22Rv1 (cell line): ENCODE measurements at regions not wholly inside any gene's neighbourhood (a gene's known extent, or its start where the extent isn't known, plus 50 kb on each side); places are given as distances from the start of the nearest gene placed in this dataset.

Experiments
- H3K27ac ChIP-seq: fragments of 450-650 bp; 2 replicates; pipeline ENCODE4 v1.5.1; 2017
- ZFX ChIP-seq: fragments of 450-650 bp; IDR thresholded peaks from 2 replicates; pipeline ENCODE4 v1.6.1; 2017; ENCODE audit warnings: antibody characterized with exemption, borderline replicate concordance
- TF ChIP-seq, protein P1 (sequence below): fragments of 450-650 bp; IDR thresholded peaks from 2 replicates; pipeline ENCODE4 v1.5.1; 2017; ENCODE audit warnings: mild to moderate bottlenecking

GRCh38 chr13:61123538-61124289 is 291.9 kb downstream of the PCDH20 start:
- no peak overlapping the region for H3K27ac ChIP-seq
- TF ChIP-seq, protein P1, sequence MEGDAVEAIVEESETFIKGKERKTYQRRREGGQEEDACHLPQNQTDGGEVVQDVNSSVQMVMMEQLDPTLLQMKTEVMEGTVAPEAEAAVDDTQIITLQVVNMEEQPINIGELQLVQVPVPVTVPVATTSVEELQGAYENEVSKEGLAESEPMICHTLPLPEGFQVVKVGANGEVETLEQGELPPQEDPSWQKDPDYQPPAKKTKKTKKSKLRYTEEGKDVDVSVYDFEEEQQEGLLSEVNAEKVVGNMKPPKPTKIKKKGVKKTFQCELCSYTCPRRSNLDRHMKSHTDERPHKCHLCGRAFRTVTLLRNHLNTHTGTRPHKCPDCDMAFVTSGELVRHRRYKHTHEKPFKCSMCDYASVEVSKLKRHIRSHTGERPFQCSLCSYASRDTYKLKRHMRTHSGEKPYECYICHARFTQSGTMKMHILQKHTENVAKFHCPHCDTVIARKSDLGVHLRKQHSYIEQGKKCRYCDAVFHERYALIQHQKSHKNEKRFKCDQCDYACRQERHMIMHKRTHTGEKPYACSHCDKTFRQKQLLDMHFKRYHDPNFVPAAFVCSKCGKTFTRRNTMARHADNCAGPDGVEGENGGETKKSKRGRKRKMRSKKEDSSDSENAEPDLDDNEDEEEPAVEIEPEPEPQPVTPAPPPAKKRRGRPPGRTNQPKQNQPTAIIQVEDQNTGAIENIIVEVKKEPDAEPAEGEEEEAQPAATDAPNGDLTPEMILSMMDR, result no peak
- no peak for TF ChIP-seq ZFX

GRCh38 chr13:61113140-61113658 is 302.4 kb downstream of the PCDH20 start:
- no peak for TF ChIP-seq ZFX
- TF ChIP-seq, protein P1, result no peak
- no peak overlapping the region for H3K27ac ChIP-seq

- TF ChIP-seq, protein P1, result no peak
- TF ChIP-seq ZFX, result no peak
- H3K27ac ChIP-seq, result no peak overlapping the region
These were observed 304.1 kb downstream of the PCDH20 start for GRCh38 chr13:61111529-61111928.

DNA sequence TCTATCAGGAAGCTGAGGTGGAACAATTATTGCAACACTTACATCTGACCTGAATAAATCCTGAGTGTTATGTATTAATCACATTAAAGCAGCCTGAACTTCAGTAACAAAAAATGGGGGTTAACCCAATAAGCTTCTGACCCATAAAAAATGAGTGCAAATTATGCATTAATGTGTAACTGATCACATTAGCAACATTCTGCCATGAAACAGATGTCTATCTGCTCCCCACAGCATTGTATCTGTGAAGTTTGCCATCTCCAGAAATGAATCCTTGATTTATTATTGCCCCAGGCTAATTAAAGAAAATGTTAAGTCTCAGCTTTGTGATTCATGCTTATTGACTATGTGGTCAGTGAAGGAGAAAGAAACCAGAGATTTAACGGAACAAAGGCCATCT is 304.9 kb downstream of the PCDH20 start:
- no peak overlapping the region for H3K27ac ChIP-seq
- no peak for TF ChIP-seq ZFX
- TF ChIP-seq, protein P1, result no peak

DNA sequence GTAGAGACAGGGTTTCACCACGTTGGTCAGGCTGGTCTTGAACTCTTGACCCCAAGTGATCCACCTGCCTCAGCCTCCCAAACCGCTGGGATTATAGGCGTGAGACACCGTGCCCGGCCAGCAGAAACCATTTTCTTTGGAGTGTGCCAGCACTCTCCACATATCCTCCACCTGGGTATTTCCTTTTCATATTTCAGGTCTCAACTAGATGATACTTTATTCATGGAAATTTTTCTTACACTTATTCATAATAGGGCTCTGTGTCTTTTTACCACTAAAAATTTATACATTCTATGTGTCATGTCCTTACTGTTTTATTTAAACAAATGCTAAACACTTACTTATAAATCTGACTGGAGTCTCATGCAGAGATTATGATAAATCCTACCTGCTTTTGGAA is 305.9 kb downstream of the PCDH20 start:
- no peak overlapping the region for H3K27ac ChIP-seq
- no peak for TF ChIP-seq ZFX
- TF ChIP-seq, protein P1, result no peak

DNA sequence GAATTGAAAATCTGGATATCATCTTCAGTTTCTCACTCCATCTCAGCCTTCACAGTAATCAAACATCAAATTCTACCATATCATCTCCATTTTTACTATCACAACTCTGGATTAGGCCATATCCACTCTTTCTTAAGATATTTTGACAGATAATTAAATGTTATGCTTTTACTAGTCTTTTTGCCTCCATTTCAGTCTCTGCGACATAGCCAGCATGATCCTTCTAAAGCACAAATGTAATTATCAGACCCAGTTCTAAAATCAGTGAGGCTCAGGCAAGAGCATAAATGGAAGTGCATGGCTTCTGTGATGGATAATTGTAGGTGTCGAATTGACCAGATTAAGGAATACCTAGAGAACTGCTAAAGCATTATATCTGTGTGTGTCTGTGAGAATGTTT is 307.7 kb downstream of the PCDH20 start:
- no peak for TF ChIP-seq ZFX
- TF ChIP-seq, protein P1, result no peak
- H3K27ac ChIP-seq, result no peak overlapping the region

DNA sequence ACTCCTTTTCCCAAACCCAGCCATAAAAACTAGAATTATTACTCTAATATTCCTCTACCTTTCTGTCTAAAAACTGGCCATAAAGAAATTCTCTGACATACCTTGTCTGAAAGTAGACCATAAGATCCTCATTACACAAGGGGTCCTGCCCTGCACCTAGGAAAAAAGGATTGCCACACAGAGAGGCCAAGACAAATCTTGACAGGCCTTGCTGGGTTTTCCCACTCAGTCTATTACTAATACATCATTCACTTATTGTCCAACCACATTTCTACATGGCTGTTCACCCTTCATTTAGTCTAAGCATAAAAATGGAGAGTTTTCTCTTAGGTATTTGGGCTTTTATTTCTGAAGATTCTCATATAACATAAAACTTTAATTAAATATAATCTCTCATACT is 319.8 kb downstream of the PCDH20 start:
- TF ChIP-seq, protein P1, result no peak
- TF ChIP-seq ZFX, result no peak
- H3K27ac ChIP-seq, result no peak overlapping the region
